ENCODE measurements at regions not wholly inside any gene's neighbourhood (a gene's known extent, or its start where the extent isn't known, plus 50 kb on each side); places are given as distances from the start of the nearest gene placed in this dataset.

GRCh38 chr11:80627364-80627763, 1186.5 kb upstream of the TENM4 start:
- ChIA-PET CTCF (no interaction called here), POLR2A (no interaction called here)
- no peak for ATAC-seq

GRCh38 chr11:80626721-80627120, 1185.9 kb upstream of the TENM4 start:
- intact Hi-C loops (cut with micrococcal nuclease; ENCODE audit: unreplicated experiment) (no loop called here), in situ Hi-C loops (cut with HindIII; ENCODE audit: low pct_unique_long_range_greater_than_20kb, low sequenced_read_pairs) (no loop called here)
- Histone ChIP-seq H3K4me1 (ENCODE audit: control insufficient read depth, insufficient read depth, low read length) (no peaks in the 10 kb centered on the region), H3K4me3 (ENCODE audit: low read depth in 2 of 2, low read length in 2 of 2) (no peak overlapping the region), H3K27ac (ENCODE audit: low read length) (no peak overlapping the region), H3K27me3 (ENCODE audit: control insufficient read depth, insufficient read depth, low read length) (no peaks in the 10 kb centered on the region), H3K9me3 (ENCODE audit: control insufficient read depth, insufficient read depth, low read depth, low read length) (no peaks in the 10 kb centered on the region), H3K36me3 (ENCODE audit: control insufficient read depth, insufficient read depth, low read length) (no peaks in the 10 kb centered on the region)
- POLR2A ChIA-PET: no interaction called here
- no TSS peak for BruUV-seq (replicated peaks)
- TF ChIP-seq TCF7L2 (IDR thresholded peaks at IDR 0.05; ENCODE audit: low read depth, low read length): no peak
- CTCF ChIA-PET: no interaction called here
- DNase-seq (ENCODE audit: low read depth, low spot score): no peak
- ATAC-seq: no peak

More at GRCh38 chr11:80627364-80627763, 1186.5 kb upstream of the TENM4 start:
- in situ Hi-C loops (cut with HindIII; ENCODE audit: low pct_unique_long_range_greater_than_20kb, low sequenced_read_pairs) (no loop called here), intact Hi-C loops (cut with micrococcal nuclease; ENCODE audit: unreplicated experiment) (no loop called here)
- H3K27ac ChIP-seq (ENCODE audit: low read length): no peak overlapping the region
- no peaks in the 10 kb centered on the region for H3K27me3 ChIP-seq (ENCODE audit: control insufficient read depth, insufficient read depth, low read length)
- BruUV-seq (replicated peaks): no TSS peak
- no peaks in the 10 kb centered on the region for H3K4me1 ChIP-seq (ENCODE audit: control insufficient read depth, insufficient read depth, low read length)
- H3K4me3 ChIP-seq (ENCODE audit: low read depth in 2 of 2, low read length in 2 of 2): no peak overlapping the region
- TF ChIP-seq REST (IDR thresholded peaks at IDR 0.05; ENCODE audit: insufficient read depth in 1 of 2, low read depth in 2 of 2, low read length in 1 of 2) (no peak), CTCF (IDR thresholded peaks at IDR 0.05) (no peak), POLR2AphosphoS5 (IDR thresholded peaks at IDR 0.05; ENCODE audit: low read depth, low read length) (no peak), TCF7L2 (IDR thresholded peaks at IDR 0.05; ENCODE audit: low read depth, low read length) (no peak), SIN3A (IDR thresholded peaks at IDR 0.05; ENCODE audit: borderline replicate concordance, insufficient read depth, low read depth, low read length) (no peak)
- H3K36me3 ChIP-seq (ENCODE audit: control insufficient read depth, insufficient read depth, low read length): no peaks in the 10 kb centered on the region
- no peak for DNase-seq (ENCODE audit: low read depth, low spot score)
- no peaks in the 10 kb centered on the region for H3K9me3 ChIP-seq (ENCODE audit: control insufficient read depth, insufficient read depth, low read depth, low read length)

GRCh38 chr11:80625563-80625962, 1184.7 kb upstream of the TENM4 start:
- Histone ChIP-seq H3K4me3 (ENCODE audit: low read depth in 2 of 2, low read length in 2 of 2) (no peak overlapping the region), H3K36me3 (ENCODE audit: control insufficient read depth, insufficient read depth, low read length) (no peaks in the 10 kb centered on the region), H3K27ac (ENCODE audit: low read length) (no peak overlapping the region), H3K4me1 (ENCODE audit: control insufficient read depth, insufficient read depth, low read length) (no peaks in the 10 kb centered on the region), H3K27me3 (ENCODE audit: control insufficient read depth, insufficient read depth, low read length) (no peaks in the 10 kb centered on the region), H3K9me3 (ENCODE audit: control insufficient read depth, insufficient read depth, low read depth, low read length) (no peaks in the 10 kb centered on the region)
- intact Hi-C loops (cut with micrococcal nuclease; ENCODE audit: unreplicated experiment) (no loop called here), in situ Hi-C loops (cut with HindIII; ENCODE audit: low pct_unique_long_range_greater_than_20kb, low sequenced_read_pairs) (no loop called here)
- TF ChIP-seq CTCF (IDR thresholded peaks at IDR 0.05) (no peak), TCF7L2 (IDR thresholded peaks at IDR 0.05; ENCODE audit: low read depth, low read length) (no peak), SIN3A (IDR thresholded peaks at IDR 0.05; ENCODE audit: borderline replicate concordance, insufficient read depth, low read depth, low read length) (no peak), REST (IDR thresholded peaks at IDR 0.05; ENCODE audit: insufficient read depth in 1 of 2, low read depth in 2 of 2, low read length in 1 of 2) (no peak), POLR2AphosphoS5 (IDR thresholded peaks at IDR 0.05; ENCODE audit: low read depth, low read length) (no peak)
- ChIA-PET CTCF (no interaction called here), POLR2A (no interaction called here)
- DNase-seq (ENCODE audit: low read depth, low spot score) (no peak), ATAC-seq (no peak)
- no TSS peak for BruUV-seq (replicated peaks)

Measured in Panc1 (cell line).